ENCODE measurements at regions not wholly inside any gene's neighbourhood (a gene's known extent, or its start where the extent isn't known, plus 50 kb on each side); places are given as distances from the start of the nearest gene placed in this dataset.

GRCh38 chr3:13241621-13242363, 168.6 kb upstream of the IQSEC1 start:
- Histone ChIP-seq H3K4me1 (no peaks in the 10 kb centered on the region), H3K27ac (no peak overlapping the region), H3K4me3 (no peak overlapping the region), H3K9me3 (no peaks in the 10 kb centered on the region), H3K27me3 (replicated peaks in 1 of 7) (peaks cover 0 to 1% (median 0%) of the 10 kb centered on the region in 7 donors), H3K36me3 (no peaks in the 10 kb centered on the region)
- intact Hi-C loops (cut with DNase I; ENCODE audit: low total_unique reads): no loop called here
- DNase-seq: no peak
- WGBS, 5 donors: 74 to 84% (median 81%) methylated on average over 15 to 18 of the region's 18 CpGs
- TF ChIP-seq POLR2A (IDR thresholded peaks at IDR 0.05) (no peak), CTCF (IDR thresholded peaks at IDR 0.05 in 8 of 11, conservative IDR thresholded peaks at IDR 0.05 in 3 of 11) (no peak)

- TF ChIP-seq POLR2A (IDR thresholded peaks at IDR 0.05) (no peak), CTCF (IDR thresholded peaks at IDR 0.05 in 8 of 11, conservative IDR thresholded peaks at IDR 0.05 in 3 of 11) (no peak), POLR2AphosphoS5 (IDR thresholded peaks at IDR 0.05) (no peak)
- Histone ChIP-seq H3K27me3 (replicated peaks in 1 of 7) (peaks cover 0 to 6% (median 0%) of the 10 kb centered on the region in 7 donors), H3K27ac (no peak overlapping the region), H3K36me3 (no peaks in the 10 kb centered on the region), H3K4me1 (peaks cover 0 to 1% (median 0%) of the 10 kb centered on the region in 6 donors), H3K9me3 (no peaks in the 10 kb centered on the region), H3K4me3 (no peak overlapping the region)
- intact Hi-C loops (cut with DNase I; ENCODE audit: low total_unique reads): no loop called here
- 86 to 93% (median 90%) methylated on average over 17 of the region's 17 CpGs for WGBS, 5 donors
- no peak for DNase-seq
Observed at GRCh38 chr3:13240928-13241618, 167.8 kb upstream of the IQSEC1 start.

- no peaks in the 10 kb centered on the region for H3K36me3 ChIP-seq
- no peak for DNase-seq
- H3K27me3 ChIP-seq (replicated peaks in 1 of 7): peaks cover 0 to 23% (median 6%) of the 10 kb centered on the region in 7 donors
- intact Hi-C loops (cut with DNase I; ENCODE audit: low total_unique reads): no loop called here
- H3K27ac ChIP-seq: no peak overlapping the region
- TF ChIP-seq POLR2AphosphoS5 (IDR thresholded peaks at IDR 0.05) (no peak), CTCF (IDR thresholded peaks at IDR 0.05 in 8 of 11, conservative IDR thresholded peaks at IDR 0.05 in 3 of 11) (no peak), POLR2A (IDR thresholded peaks at IDR 0.05) (no peak)
- no peak overlapping the region for H3K4me3 ChIP-seq
- WGBS, 5 donors: 56 to 91% (median 81%) methylated on average over 3 to 8 of the region's 8 CpGs
- peaks cover 10 to 18% (median 14%) of the 10 kb centered on the region in 6 donors for H3K4me1 ChIP-seq
- H3K9me3 ChIP-seq: no peaks in the 10 kb centered on the region
Observed at GRCh38 chr3:13239467-13239760, 166.2 kb upstream of the IQSEC1 start.

- no peak overlapping the region for H3K4me3 ChIP-seq
- no peak for DNase-seq
- peaks cover 10 to 23% (median 20%) of the 10 kb centered on the region in 6 donors for H3K4me1 ChIP-seq
- H3K36me3 ChIP-seq: no peaks in the 10 kb centered on the region
- no peak overlapping the region for H3K27ac ChIP-seq
- intact Hi-C loops (cut with DNase I; ENCODE audit: low total_unique reads): no loop called here
- 87 to 93% (median 87%) methylated on average over 10 to 18 of the region's 18 CpGs for WGBS, 5 donors
- H3K9me3 ChIP-seq: no peaks in the 10 kb centered on the region
- TF ChIP-seq POLR2A (IDR thresholded peaks at IDR 0.05) (no peak), CTCF (IDR thresholded peaks at IDR 0.05 in 8 of 11, conservative IDR thresholded peaks at IDR 0.05 in 3 of 11) (no peak), POLR2AphosphoS5 (IDR thresholded peaks at IDR 0.05) (no peak)
- peaks cover 0 to 28% (median 6%) of the 10 kb centered on the region in 7 donors for H3K27me3 ChIP-seq (replicated peaks in 1 of 7)
Observed at GRCh38 chr3:13238687-13239466, 165.6 kb upstream of the IQSEC1 start.

Measured in spleen (tissue), 11 donors.